GM18505 (cell line): ENCODE measurements at regions not wholly inside any gene's neighbourhood (a gene's known extent, or its start where the extent isn't known, plus 50 kb on each side); places are given as distances from the start of the nearest gene placed in this dataset.
"Not testable (repeated sequence)": the region's sequence is repeated elsewhere in the genome, so short reads cannot be mapped to it uniquely, and the experiment has no call there.

Source experiments
- ATAC-seq: cut with Tn5 transposase; IDR thresholded peaks from one replicate; pipeline ENCODE4 v1.9.1; 2021; ENCODE audit not compliant: unreplicated experiment
- POLR2A ChIP-seq: IDR thresholded peaks from 4 replicates; pipeline ENCODE4 v1.6.1; 2011; ENCODE audit warnings: borderline replicate concordance; ENCODE audit not compliant: insufficient read depth, insufficient read length; ENCODE audit errors: extremely low read depth

GRCh38 chr13:21228738-21229137 is 52.3 kb downstream of the MRPL57 start:
- ATAC-seq: no peak
- TF ChIP-seq POLR2A: no peak

GRCh38 chr13:21229241-21230024 is 53.0 kb downstream of the MRPL57 start:
- no peak for TF ChIP-seq POLR2A
- no peak for ATAC-seq

DNA sequence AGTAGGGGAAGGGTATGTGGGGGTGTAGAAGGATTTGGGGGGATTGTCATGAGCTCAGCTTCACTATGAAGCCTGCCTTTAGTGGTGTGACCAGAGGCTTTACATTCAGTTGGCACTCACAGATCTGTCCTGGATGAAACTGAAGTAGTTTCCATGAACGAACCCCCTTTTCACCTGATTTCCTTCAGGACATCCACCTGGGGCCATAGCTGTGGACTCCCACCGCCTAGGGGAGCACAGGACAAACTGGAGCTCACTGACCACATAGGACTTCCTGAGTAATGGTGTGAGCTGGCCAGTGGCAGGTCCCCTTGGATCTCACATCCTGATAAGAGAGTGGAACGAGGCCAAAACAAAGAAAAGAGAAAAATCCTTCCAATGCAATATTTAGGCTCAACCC is 54.1 kb downstream of the MRPL57 start:
- TF ChIP-seq POLR2A: no peak
- ATAC-seq: no peak

DNA sequence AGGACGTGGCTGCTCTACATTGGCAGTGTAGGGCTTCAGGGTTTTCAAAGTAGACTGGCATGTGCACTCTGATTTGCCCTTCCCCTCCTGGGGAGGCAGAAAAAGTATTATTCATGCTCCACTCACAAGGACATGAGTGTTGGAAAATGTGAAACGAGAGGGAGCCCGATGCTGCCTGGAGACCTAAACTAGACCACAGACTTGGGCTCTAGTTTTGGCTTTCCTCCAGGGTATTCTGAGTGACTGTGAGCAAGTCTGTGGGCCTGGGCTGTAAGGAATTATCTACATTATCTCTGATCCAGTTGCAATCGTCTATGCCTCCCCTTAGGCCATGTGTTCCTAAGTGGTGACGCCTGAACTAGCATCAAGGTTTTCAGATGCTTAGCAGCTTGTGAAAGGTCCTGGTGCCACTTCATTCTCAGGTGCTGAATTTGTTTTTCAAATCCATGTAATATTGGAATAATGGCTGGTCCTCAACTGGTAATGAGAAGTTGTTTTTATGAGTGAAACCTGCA is 55.0 kb downstream of the MRPL57 start:
- TF ChIP-seq POLR2A: no peak
- ATAC-seq: no peak

DNA sequence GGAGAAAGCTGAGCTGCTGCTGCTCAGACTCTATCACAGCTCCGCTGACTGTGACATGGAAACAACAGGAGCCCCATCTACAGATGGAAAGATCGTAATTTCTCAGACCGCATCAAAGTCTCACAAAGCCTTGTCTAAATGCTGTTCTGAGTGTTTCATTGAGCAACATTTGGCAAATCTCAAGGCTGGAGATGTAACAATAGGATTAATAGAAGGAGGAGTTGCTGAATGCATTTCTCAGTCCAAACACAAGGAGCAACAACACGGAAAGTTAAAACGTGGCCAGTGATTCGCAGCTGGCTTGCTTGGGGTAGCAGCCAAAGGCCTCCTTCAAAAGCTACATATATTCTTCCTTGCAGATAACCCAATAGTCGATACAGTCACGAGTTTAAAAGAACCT is 55.7 kb downstream of the MRPL57 start:
- ATAC-seq: no peak

GRCh38 chr13:21232599-21232998 is 56.1 kb downstream of the MRPL57 start:
- ATAC-seq: no peak
- no peak for TF ChIP-seq POLR2A

More for the DNA sequence above, 55.7 kb downstream of the MRPL57 start:
- TF ChIP-seq POLR2A: no peak

DNA sequence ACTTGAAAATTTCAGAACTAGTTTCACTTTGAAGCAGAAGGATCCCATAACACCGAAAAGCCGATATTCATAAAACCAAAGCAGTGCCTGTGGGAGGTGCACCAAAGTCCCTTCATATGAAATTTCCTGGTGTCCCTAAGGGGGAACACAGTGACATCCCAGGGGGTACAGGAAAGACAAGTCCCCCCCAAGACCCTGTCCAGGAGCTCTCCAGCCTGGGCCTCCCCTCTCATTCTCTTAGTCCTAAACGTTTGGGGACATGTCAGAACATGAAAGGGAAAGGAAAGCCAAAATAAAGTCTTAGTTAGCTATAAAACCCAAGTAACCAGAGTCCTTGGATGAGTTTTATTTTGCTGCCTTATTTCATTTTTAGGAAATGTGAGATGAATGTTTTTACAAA is 56.6 kb downstream of the MRPL57 start:
- no peak for TF ChIP-seq POLR2A

DNA sequence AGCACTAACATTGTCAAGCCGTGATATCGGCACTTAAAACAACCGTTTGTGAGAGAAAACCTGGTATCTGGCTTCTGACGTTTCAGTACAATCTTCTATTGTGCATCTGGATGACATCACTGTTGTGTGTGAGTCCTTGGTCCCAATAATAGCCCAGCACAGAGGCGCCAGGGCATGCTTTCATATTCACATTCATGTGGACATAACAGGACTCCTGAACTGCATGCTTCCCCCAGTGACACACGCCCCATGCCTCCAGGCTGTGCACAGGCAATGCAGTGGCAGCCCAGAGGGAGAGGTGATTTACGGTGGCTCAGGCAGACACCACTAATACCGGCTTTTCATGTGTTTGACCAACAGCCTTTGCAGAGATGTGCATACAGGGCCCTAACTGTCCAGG is 58.1 kb downstream of the MRPL57 start:
- ATAC-seq: no peak
- TF ChIP-seq POLR2A: no peak

More for the DNA sequence above, 56.6 kb downstream of the MRPL57 start:
- ATAC-seq: no peak

- no peak for ATAC-seq
- TF ChIP-seq POLR2A: no peak
Observed at GRCh38 chr13:21235174-21235573, 58.7 kb downstream of the MRPL57 start.

- no peak for ATAC-seq
- TF ChIP-seq POLR2A: no peak
Observed at GRCh38 chr13:21237081-21237480, 60.6 kb downstream of the MRPL57 start.

GRCh38 chr13:21238267-21238666 is 61.8 kb downstream of the MRPL57 start:
- ATAC-seq: no peak
- TF ChIP-seq POLR2A: no peak

DNA sequence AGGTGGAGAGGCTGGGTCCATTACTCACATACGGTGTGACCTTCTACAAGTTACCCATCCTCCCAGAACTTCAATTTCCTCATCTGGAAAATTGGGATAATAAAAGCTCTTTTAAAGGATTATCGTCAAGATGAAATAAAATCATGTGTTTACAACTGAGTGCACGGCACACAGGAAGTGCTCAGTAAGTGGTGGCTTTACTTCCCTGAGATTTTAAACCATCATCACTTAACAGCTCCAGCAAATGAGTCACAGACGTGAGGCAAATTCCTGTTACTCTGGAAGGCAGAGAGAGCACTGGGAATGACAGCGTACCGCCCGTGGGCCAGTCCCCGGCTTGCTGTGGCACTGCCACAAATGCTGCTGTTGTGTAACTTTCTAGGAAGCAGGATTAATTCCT is 64.1 kb downstream of the MRPL57 start:
- no peak for TF ChIP-seq POLR2A
- ATAC-seq: no peak

GRCh38 chr13:21242236-21242635 is 65.8 kb downstream of the MRPL57 start:
- no peak for TF ChIP-seq POLR2A
- no peak for ATAC-seq

DNA sequence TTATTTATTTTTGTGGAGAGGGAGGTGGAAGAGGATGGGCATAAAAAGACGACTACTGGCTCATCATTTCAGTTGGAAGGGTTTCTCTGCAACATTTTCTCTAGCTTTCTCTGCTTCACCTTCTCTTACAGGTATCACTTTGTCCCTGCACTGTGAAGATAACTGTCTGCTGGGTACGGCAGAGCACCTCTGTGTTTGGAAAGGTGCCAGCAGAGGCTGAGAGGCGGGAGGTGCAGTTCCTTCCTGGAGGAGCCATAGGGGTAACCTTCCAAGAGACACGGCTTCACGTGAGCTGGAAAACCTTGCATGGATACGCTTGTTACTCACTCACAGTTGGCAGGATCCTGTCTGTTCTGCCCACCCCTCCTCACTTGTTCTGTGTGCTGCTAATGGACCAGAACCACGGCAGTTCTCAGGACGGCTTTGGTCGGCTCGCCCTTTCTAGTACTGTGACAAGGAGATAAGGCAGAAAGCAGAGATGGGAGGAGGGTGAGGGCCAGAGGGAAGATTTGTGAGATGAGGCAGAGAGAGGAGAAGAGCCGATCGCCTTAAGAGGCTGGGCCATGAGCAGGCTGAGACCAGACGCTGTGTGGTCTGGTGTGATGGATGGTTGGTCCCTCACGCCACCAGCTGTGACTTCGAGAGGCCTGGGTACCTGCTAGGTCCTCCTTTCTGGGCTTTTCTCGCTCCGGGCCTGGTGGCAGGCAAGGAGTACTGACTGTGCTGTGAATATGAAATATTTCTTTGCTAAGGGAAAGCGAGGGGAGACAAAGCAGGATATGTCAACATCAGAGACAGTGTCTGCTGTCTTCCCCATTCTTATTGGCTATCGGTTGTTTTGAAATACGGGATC is 66.8 kb downstream of the MRPL57 start:
- TF ChIP-seq POLR2A: no peak

DNA sequence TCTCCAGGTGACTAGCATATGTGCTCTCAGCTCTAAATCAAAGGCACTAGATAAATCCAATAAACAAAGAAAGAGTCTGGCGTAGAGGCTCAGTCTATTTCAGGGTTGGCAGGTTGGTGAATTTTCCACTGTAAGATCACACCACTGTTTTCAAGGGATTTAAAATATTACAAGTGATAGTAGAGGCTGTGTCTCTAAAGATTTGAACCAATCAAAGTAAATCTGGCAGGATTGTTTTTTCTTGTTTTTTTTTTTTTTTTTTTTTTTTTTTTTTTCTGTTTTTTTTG is 67.4 kb downstream of the MRPL57 start:
- ATAC-seq: not testable (repeated sequence)

More for the DNA sequence above, 66.8 kb downstream of the MRPL57 start:
- no peak for ATAC-seq
